ENCODE measurements at regions not wholly inside any gene's neighbourhood (a gene's known extent, or its start where the extent isn't known, plus 50 kb on each side); places are given as distances from the start of the nearest gene placed in this dataset.

DNA sequence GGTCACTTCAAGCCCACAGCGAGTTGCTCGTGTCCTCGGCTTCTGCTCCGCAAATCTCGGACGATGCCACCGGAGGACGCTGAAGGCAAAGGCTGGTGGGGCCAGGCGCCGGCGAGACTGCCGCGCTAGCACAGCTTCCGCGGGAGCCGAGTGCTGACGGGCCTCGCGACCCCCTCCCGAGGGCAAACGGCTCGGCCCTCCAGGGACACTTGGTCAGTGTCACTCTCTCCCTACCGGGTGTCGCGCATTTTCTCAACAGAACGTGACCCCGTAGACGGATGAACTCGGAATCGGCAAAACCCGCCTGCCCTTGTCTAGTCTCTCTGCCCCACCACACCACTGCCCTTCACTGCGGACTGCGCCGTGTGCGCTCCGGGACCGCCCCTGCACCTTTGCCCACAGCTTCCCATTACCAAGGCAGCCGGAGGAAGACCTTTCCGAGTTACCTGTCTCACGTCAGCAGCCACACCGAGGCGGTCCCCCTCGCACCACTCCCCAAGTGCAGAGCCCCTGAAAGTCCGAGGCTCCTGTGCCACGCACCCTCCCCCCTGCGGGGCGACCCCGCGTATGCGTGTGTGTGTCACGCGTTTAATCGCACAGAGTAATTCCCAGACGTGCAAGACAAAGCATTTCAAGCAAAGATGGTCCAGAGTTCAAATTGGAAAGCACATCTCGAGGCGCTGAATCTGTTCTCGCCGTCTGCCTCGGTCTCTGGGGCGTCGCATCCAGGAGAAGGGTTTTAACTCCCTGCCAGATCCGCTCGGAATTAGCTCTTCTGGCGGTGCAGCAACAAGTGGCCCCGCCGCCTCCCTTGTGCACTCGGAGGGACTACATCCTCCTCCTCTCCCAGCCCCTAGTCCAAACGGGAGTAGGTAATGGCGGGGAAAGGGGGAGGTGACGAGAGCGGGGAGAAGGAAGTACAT lies 245.0 kb upstream of the TOPAZ1 start:
- DNase-seq: no peak

- DNase-seq: no peak
These were observed 244.4 kb upstream of the TOPAZ1 start for GRCh38 chr3:43997316-43997715.

DNA sequence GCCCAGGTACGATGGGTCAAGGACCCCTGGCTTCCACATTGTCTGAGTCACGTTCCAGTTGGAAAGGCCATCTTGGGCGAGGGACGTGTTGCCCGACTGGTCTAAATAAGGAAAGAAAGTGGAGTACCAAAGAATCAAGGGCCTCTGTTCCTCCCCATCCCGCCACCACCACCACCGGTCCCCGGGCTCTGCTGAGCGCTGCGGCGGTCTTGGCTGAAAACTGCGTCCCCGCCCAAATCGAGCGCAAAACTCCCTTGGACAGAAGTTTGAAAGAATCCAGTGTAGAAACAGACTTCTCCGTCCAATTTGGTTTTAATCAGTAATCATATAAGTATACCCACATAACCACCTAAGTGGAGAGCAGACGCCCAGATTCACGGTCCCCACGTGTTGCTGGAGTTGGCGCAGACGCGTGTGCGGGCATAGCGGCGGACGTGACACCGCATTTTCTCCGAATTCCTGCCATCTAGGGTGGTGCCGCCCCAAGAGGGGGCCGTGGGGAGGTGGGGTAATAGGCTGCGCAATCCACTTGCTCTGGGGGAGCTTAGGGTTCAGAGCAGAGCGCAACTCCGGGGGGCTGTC lies 243.8 kb upstream of the TOPAZ1 start:
- no peak for DNase-seq

- DNase-seq: no peak
These were observed 243.3 kb upstream of the TOPAZ1 start for GRCh38 chr3:43998370-43998835.

- peak; percentile 36 for DNase-seq
These were observed 242.6 kb upstream of the TOPAZ1 start for GRCh38 chr3:43998836-43999727.

DNA sequence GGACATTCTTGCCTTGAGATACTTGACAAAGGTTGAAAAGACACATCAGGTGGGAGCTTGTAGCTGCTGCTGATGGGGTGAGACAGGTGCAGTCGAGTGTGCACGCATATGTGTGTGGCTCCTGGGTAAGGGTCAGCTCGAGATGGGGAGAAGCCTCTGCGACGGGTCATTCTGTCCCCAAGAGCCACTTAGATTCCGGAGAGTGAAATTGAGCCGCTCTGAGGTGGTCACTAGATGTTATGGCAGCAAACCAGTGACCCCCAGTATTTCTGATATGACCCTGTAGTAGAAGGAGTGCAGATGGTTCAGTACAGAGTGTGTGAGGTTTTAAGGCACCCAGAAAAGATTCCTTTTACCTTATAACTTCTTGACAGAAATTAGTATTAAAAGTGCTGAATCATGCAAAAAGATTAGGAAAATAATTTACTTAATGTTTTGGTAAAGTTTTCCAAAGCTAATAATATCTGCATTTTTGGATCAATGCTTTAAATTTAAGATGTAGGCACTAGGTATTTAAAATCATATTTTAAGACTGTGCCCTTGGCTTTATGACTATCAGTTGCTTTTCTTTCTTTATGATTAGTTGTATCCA lies 241.9 kb upstream of the TOPAZ1 start:
- DNase-seq: no peak

- DNase-seq: no peak
These were observed 241.1 kb upstream of the TOPAZ1 start for GRCh38 chr3:44000586-44000985.

DNA sequence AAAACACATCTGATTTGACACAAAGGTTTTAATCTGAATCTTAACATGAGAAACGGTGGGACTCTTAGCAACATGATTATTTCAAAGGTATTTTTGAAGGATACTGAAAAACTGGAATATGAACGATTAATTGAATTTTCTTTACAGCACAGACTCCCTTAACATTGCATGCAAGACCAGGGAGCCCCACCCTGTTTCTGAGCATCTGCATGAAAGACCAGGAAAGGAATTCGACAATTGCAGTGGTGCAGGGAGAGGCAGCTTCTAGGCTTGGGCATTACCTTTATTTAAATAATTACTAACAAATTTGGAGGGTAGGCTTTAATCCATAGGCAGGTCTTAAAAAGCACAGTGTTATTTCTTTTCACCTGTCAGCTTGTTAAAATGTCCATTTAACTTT lies 240.6 kb upstream of the TOPAZ1 start:
- DNase-seq: no peak

- no peak for DNase-seq
These were observed 237.9 kb upstream of the TOPAZ1 start for GRCh38 chr3:44003801-44004200.

DNA sequence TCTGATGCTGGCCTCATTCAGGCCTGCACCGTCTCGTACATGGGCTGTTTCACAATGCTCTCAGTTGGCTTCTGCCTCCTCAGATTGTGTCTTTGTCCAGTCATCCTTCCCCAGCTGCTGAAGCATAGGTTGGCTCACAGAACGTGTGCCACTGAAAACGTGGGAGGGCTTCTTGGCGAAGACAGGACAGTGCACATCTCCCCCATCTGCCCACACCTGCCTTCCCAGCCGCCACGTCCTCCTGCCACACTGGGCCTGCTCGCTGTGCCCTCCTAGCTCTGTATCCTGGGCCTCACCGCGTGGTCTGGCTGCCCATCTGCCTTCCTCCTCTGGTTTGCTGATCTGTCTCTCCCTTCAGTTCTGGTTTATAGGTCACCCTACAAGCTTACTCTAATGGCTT lies 230.0 kb upstream of the TOPAZ1 start:
- DNase-seq: no peak

GRCh38 chr3:44012160-44012899 lies 229.4 kb upstream of the TOPAZ1 start:
- DNase-seq: no peak

DNA sequence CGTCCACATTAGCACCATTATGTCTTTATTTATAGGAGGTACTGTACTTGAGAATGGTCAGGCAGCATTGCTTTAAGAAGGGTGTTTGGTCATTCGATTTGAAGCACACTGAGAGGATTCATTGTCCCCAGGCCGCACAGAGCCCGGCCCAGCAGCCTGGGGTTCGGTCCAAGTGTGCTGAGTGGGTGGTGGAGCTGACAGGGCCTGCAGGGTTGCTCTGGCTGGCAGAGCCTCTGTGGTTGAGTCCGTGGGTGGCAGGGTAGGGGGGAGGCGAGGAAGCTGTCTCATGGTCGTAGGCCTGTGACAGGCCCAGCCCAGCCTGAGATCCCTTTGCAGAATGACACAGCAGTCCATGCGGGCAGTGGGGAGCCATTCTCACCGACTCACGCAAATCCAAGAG lies 227.7 kb upstream of the TOPAZ1 start:
- no peak for DNase-seq

DNA sequence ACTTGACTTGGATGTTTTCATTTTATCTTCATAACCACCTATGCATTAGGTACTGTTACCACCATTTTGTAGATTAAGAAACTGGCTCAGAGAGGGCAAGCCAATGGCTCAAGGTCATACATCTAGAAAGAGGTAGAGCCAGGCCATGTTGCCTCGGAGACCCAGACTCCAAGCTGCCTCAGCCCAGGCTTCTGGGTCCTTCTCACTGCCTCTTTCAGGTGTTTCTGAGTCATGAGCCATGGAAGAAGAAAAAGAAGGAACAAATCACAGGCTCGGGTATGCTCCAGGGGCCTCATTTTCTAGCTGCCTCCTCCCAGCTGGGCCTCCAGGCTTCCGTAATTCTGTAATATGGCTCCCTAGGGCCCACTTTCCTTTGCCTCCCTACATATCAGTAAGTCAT lies 226.5 kb upstream of the TOPAZ1 start:
- DNase-seq: no peak

DNA sequence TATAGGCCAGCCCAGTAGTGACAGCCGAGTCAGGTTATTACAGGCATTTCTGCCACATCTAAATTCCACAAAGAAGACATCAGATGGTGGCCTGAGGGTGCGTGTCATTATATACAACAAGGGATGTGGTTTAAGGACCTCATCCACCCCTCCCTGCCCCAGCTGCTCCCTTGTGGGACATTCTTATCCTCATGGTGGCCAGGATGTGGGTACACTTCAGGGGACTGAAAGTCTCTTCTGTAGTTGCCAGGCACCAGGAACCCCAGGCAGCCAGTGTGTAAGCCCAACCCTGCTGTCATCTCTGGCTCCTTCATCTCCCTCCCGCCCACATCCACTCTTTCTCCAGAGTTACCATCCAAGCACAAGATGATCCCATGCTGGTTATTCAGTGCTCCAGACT lies 224.9 kb upstream of the TOPAZ1 start:
- DNase-seq: no peak

DNA sequence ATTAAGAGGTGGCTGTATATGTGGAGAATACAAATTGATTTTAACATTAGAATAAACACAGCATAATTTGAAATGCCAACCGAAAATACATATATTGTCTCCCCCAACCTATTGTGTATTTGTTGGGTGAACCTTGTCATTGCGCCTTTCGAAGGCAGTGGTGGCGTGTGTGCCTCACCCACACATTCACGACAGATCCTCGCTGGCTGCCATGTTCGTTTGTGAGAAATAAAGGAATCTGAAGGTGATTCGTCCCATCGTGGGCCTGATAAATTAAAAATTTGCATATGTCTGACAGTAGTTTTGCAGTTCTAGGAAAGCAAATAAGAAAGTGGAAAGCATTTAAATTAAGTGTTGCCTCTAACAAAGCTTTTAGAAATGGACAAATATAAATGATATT lies 222.8 kb upstream of the TOPAZ1 start:
- DNase-seq: no peak

DNA sequence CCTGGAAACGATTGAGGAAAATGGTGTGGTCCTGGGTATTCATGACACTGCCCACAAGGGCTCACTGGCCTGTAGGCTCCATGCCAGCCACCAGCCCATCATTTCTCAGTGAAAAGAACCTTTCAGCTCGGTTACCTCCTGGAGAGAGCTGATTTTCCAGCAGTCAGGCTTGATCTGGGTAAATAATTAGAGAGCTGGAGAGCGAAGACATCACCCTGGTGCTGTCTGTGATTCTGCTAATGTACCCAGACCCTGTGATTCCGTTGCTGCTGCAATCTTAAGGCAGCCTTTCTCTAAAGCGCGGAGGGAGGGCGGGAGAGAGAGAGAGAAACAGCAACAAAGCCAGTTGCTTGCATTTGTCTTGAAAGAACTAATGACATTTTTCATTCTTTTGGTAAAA lies 221.9 kb upstream of the TOPAZ1 start:
- DNase-seq: no peak

GRCh38 chr3:44020143-44020542 lies 221.5 kb upstream of the TOPAZ1 start:
- DNase-seq: no peak

DNA sequence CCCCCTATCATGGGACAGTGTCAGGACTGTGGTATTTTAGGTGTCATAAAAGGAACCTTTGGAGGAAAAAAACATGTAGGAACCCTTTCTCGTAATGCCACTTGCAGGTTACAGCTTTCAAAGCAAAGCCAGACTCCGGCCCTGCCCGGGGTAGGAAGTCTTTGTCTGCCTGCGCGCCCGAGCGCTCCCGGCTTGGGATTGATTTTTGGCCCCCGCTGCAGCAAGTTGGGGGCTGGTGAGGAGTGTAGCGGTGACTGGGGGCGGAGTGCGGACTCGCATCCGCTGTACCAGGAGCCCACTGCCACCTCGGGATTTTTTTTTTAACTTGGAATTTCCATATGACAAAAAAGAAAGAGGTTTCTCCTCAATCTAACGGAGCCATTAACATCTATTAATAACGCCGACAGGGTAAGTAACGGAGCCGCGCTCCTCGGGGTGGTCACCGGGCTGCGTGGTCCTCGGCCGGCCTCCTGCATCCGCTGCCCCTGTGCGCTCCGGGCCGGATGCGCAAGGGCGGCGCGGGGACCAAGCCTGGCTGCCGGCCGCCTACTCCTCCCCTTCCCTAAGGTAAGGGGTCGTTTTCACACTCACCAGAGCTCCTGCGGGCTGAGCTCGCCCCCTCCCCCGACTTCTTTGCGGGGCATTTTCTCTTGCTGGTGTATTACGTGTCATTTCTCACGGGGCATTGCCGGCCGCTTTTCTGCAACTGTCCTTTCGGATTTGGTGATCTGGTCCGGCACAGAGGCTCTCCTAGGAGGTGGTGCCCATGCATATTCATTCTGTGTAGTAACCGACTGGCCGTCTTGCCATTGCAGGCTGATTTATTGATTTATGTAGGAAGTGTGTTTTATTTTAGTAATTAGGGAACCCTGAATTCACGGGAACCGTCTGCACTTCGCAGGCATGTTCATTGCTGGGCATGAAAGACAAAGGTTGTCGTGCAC lies 219.8 kb upstream of the TOPAZ1 start:
- no peak for DNase-seq

DNA sequence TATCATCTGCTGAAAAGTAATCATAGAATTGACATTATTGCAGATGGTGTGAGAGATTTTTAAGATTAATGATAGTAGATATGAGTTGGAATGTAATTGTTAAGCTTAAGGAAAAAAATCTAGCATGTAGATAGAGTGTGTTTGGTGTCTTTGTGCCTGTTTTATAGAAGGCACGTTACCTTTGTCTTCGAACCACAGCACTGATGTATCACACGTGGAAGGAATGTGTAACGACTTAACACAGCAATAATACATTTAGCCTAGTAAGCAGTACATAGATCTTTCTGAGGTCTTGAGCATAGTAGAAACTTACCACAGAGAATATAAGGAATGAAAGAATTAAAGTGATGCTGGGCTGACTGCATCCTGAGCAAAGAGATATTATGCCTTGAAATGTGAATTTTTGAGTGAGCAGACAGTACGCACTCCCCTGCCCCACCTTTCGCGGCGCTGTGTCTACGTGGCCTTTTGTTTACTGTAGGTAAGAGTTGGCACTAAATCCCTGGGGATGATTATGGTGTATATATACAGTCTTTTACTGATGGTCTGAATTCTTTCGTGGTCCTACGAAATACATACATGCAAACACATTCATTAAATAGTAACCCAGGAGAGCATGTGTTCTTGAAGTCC lies 217.6 kb upstream of the TOPAZ1 start:
- DNase-seq: no peak

GRCh38 chr3:44026220-44026865 lies 215.3 kb upstream of the TOPAZ1 start:
- no peak for DNase-seq
